ENCODE measurements at regions not wholly inside any gene's neighbourhood (a gene's known extent, or its start where the extent isn't known, plus 50 kb on each side); places are given as distances from the start of the nearest gene placed in this dataset.
"Not testable (repeated sequence)": the region's sequence is repeated elsewhere in the genome, so short reads cannot be mapped to it uniquely, and the experiment has no call there.

- intact Hi-C loops (cut with micrococcal nuclease): no loop called here
- no peak overlapping the region for H3K27ac Mint-ChIP-seq
- H3K4me3 Mint-ChIP-seq: no peak overlapping the region
- no peak for DNase-seq
- POLR2A ChIA-PET: no interaction called here
- no peaks in the 10 kb centered on the region for H3K4me1 Mint-ChIP-seq (ENCODE audit: low read depth)
- H3K9me3 Mint-ChIP-seq: no peaks in the 10 kb centered on the region
- no peaks in the 10 kb centered on the region for H3K36me3 Mint-ChIP-seq
- CTCF ChIA-PET: no interaction called here
- peaks cover 20% of the 10 kb centered on the region for H3K27me3 Mint-ChIP-seq
Measured at GRCh38 chr2:238761868-238762267, 86.0 kb upstream of the TWIST2 start.

- no peak overlapping the region for H3K27ac Mint-ChIP-seq
- H3K4me1 Mint-ChIP-seq (ENCODE audit: low read depth): no peaks in the 10 kb centered on the region
- H3K9me3 Mint-ChIP-seq: no peaks in the 10 kb centered on the region
- DNase-seq: no peak
- peaks cover 26% of the 10 kb centered on the region for H3K27me3 Mint-ChIP-seq
- ChIA-PET POLR2A (no interaction called here), CTCF (no interaction called here)
- no peaks in the 10 kb centered on the region for H3K36me3 Mint-ChIP-seq
- no peak overlapping the region for H3K4me3 Mint-ChIP-seq
- intact Hi-C loops (cut with micrococcal nuclease): no loop called here
Measured at GRCh38 chr2:238763471-238763995, 84.4 kb upstream of the TWIST2 start.

GRCh38 chr2:238765590-238765989, 82.3 kb upstream of the TWIST2 start:
- H3K27ac Mint-ChIP-seq: no peak overlapping the region
- ChIA-PET POLR2A (no interaction called here), CTCF (no interaction called here)
- H3K4me3 Mint-ChIP-seq: no peak overlapping the region
- H3K9me3 Mint-ChIP-seq: no peaks in the 10 kb centered on the region
- intact Hi-C loops (cut with micrococcal nuclease): no loop called here
- no peak for DNase-seq
- no peaks in the 10 kb centered on the region for H3K36me3 Mint-ChIP-seq
- H3K4me1 Mint-ChIP-seq (ENCODE audit: low read depth): no peaks in the 10 kb centered on the region
- peaks cover 23% of the 10 kb centered on the region for H3K27me3 Mint-ChIP-seq

- H3K4me3 Mint-ChIP-seq: no peak overlapping the region
- no peaks in the 10 kb centered on the region for H3K9me3 Mint-ChIP-seq
- no peak overlapping the region for H3K27ac Mint-ChIP-seq
- H3K36me3 Mint-ChIP-seq: no peaks in the 10 kb centered on the region
- POLR2A ChIA-PET: no interaction called here
- intact Hi-C loops (cut with micrococcal nuclease): no loop called here
- peaks cover 34% of the 10 kb centered on the region for H3K27me3 Mint-ChIP-seq
- no peak for DNase-seq
- CTCF ChIA-PET: interaction anchor here (0.8 to 1.0 kb wide), 2 partner anchors 14 to 51 kb away, joined by 3 to 6 read pairs; no protein-coding TSS in a partner anchor
- no peaks in the 10 kb centered on the region for H3K4me1 Mint-ChIP-seq (ENCODE audit: low read depth)
Measured at GRCh38 chr2:238771218-238771617, 76.7 kb upstream of the TWIST2 start.

GRCh38 chr2:238771639-238772038, 76.2 kb upstream of the TWIST2 start:
- CTCF ChIA-PET: interaction anchor here (0.8 to 1.0 kb wide), 2 partner anchors 13 to 51 kb away, joined by 3 to 6 read pairs; no protein-coding TSS in a partner anchor
- intact Hi-C loops (cut with micrococcal nuclease): no loop called here
- H3K9me3 Mint-ChIP-seq: no peaks in the 10 kb centered on the region
- no peak overlapping the region for H3K4me3 Mint-ChIP-seq
- H3K36me3 Mint-ChIP-seq: no peaks in the 10 kb centered on the region
- no peaks in the 10 kb centered on the region for H3K4me1 Mint-ChIP-seq (ENCODE audit: low read depth)
- H3K27ac Mint-ChIP-seq: no peak overlapping the region
- DNase-seq: no peak
- POLR2A ChIA-PET: no interaction called here
- H3K27me3 Mint-ChIP-seq: peaks cover 31% of the 10 kb centered on the region

GRCh38 chr2:238772635-238773297, 75.1 kb upstream of the TWIST2 start:
- intact Hi-C loops (cut with micrococcal nuclease): no loop called here
- CTCF ChIA-PET: no interaction called here

GRCh38 chr2:238773472-238773871, 74.4 kb upstream of the TWIST2 start:
- H3K4me3 Mint-ChIP-seq: no peak overlapping the region
- peaks cover 24% of the 10 kb centered on the region for H3K27me3 Mint-ChIP-seq
- no peaks in the 10 kb centered on the region for H3K36me3 Mint-ChIP-seq
- DNase-seq: no peak
- no peak overlapping the region for H3K27ac Mint-ChIP-seq
- no peaks in the 10 kb centered on the region for H3K9me3 Mint-ChIP-seq
- ChIA-PET CTCF (no interaction called here), POLR2A (no interaction called here)
- intact Hi-C loops (cut with micrococcal nuclease): no loop called here
- H3K4me1 Mint-ChIP-seq (ENCODE audit: low read depth): no peaks in the 10 kb centered on the region

More at GRCh38 chr2:238772635-238773297, 75.1 kb upstream of the TWIST2 start:
- H3K27ac Mint-ChIP-seq: no peak overlapping the region
- no peaks in the 10 kb centered on the region for H3K36me3 Mint-ChIP-seq
- no peak overlapping the region for H3K4me3 Mint-ChIP-seq
- no peaks in the 10 kb centered on the region for H3K9me3 Mint-ChIP-seq
- peaks cover 24% of the 10 kb centered on the region for H3K27me3 Mint-ChIP-seq
- H3K4me1 Mint-ChIP-seq (ENCODE audit: low read depth): no peaks in the 10 kb centered on the region
- DNase-seq: no peak
- POLR2A ChIA-PET: no interaction called here

GRCh38 chr2:238774071-238774470, 73.8 kb upstream of the TWIST2 start:
- Mint-ChIP-seq H3K27ac (no peak overlapping the region), H3K9me3 (no peaks in the 10 kb centered on the region), H3K27me3 (peaks cover 24% of the 10 kb centered on the region), H3K4me1 (ENCODE audit: low read depth) (no peaks in the 10 kb centered on the region), H3K4me3 (no peak overlapping the region), H3K36me3 (no peaks in the 10 kb centered on the region)
- intact Hi-C loops (cut with micrococcal nuclease): no loop called here
- ChIA-PET POLR2A (no interaction called here), CTCF (no interaction called here)
- no peak for DNase-seq

- H3K4me3 Mint-ChIP-seq: no peak overlapping the region
- no peaks in the 10 kb centered on the region for H3K4me1 Mint-ChIP-seq (ENCODE audit: low read depth)
- no peak overlapping the region for H3K27ac Mint-ChIP-seq
- H3K36me3 Mint-ChIP-seq: no peaks in the 10 kb centered on the region
- H3K9me3 Mint-ChIP-seq: no peaks in the 10 kb centered on the region
- no peak for DNase-seq
- POLR2A ChIA-PET: no interaction called here
- CTCF ChIA-PET: no interaction called here
- H3K27me3 Mint-ChIP-seq: peaks cover 24% of the 10 kb centered on the region
- intact Hi-C loops (cut with micrococcal nuclease): no loop called here
Measured at GRCh38 chr2:238774980-238775509, 72.8 kb upstream of the TWIST2 start.

- Mint-ChIP-seq H3K27ac (no peak overlapping the region), H3K27me3 (peaks cover 20% of the 10 kb centered on the region), H3K4me1 (ENCODE audit: low read depth) (no peaks in the 10 kb centered on the region), H3K36me3 (no peaks in the 10 kb centered on the region), H3K9me3 (no peaks in the 10 kb centered on the region), H3K4me3 (no peak overlapping the region)
- DNase-seq: no peak
- ChIA-PET CTCF (no interaction called here), POLR2A (no interaction called here)
- intact Hi-C loops (cut with micrococcal nuclease): no loop called here
Measured at GRCh38 chr2:238775591-238775990, 72.3 kb upstream of the TWIST2 start.

GRCh38 chr2:238776003-238776760, 71.7 kb upstream of the TWIST2 start:
- intact Hi-C loops (cut with micrococcal nuclease): no loop called here
- Mint-ChIP-seq H3K27me3 (peaks cover 19% of the 10 kb centered on the region), H3K27ac (no peak overlapping the region), H3K9me3 (no peaks in the 10 kb centered on the region), H3K4me3 (no peak overlapping the region), H3K36me3 (no peaks in the 10 kb centered on the region), H3K4me1 (ENCODE audit: low read depth) (no peaks in the 10 kb centered on the region)
- ChIA-PET CTCF (interaction anchor here (0.5 kb wide), 1 partner anchor 9 kb away, joined by 3 read pairs; no protein-coding TSS in a partner anchor), POLR2A (no interaction called here)
- no peak for DNase-seq

- intact Hi-C loops (cut with micrococcal nuclease): not testable (repeated sequence)
Measured at GRCh38 chr2:238776761-238777046, 71.2 kb upstream of the TWIST2 start.

More at GRCh38 chr2:238776761-238777046, 71.2 kb upstream of the TWIST2 start:
- H3K4me1 Mint-ChIP-seq (ENCODE audit: low read depth); H3K27ac Mint-ChIP-seq; H3K9me3 Mint-ChIP-seq; CTCF ChIA-PET; DNase-seq; POLR2A ChIA-PET; H3K4me3 Mint-ChIP-seq; H3K36me3 Mint-ChIP-seq: not testable (repeated sequence)
- H3K27me3 Mint-ChIP-seq: peaks cover 16% of the 10 kb centered on the region
